IMR-90 (cell line): ENCODE measurements at regions not wholly inside any gene's neighbourhood (a gene's known extent, or its start where the extent isn't known, plus 50 kb on each side); places are given as distances from the start of the nearest gene placed in this dataset.

Experiments
- ATAC-seq: fragments of 200-7000 bp; cut with Tn5 transposase; 2 replicates; pipeline ENCODE4 v1.9.1; 2020; ENCODE audit warnings: low read depth, mild to moderate bottlenecking, moderate library complexity
- BruUV-seq: library from RNA; stranded (reverse); fragments of 400-500 nt; replicated peaks from 2 replicates; lab custom pipeline; 2021; lab: Mats Ljungman, UMichigan
- CTCF ChIA-PET: fragments of 300-600 bp; formaldehyde crosslinking; extraction: SDS; loops from one replicate; lab custom pipeline; 2021; ENCODE audit warnings: antibody characterized with exemption; lab: Yijun Ruan, JAX
- POLR2A ChIA-PET: fragments of 300-600 bp; sonication (Branson Sonifier 250); formaldehyde crosslinking; loops from one replicate; lab custom pipeline; 2022; ENCODE audit warnings: antibody characterized with exemption; ENCODE audit not compliant: unreplicated experiment; lab: Charles Lee
- DNase-seq: peaks from one replicate; pipeline ENCODE4 v3.0.0; 2013
- H2AFZ ChIP-seq: replicated peaks from 2 replicates; pipeline ENCODE3; 2013; ENCODE audit warnings: low read length, mild to moderate bottlenecking; ENCODE audit not compliant: poor library complexity
- H2AK5ac ChIP-seq: 2 replicates; pipeline ENCODE4 v1.6.1; 2013; ENCODE audit warnings: low read depth, low read length, inconsistent platforms
- H2AK9ac ChIP-seq: replicated peaks from 2 replicates; pipeline ENCODE3; 2013; ENCODE audit warnings: mild to moderate bottlenecking, low read depth, low read length, moderate library complexity; ENCODE audit not compliant: poor library complexity
- H2BK120ac ChIP-seq: 2 replicates; pipeline ENCODE4 v1.6.1; 2013; ENCODE audit warnings: low read depth, low read length, inconsistent platforms
- H2BK15ac ChIP-seq: 3 replicates; pipeline ENCODE4 v1.6.1; 2013; ENCODE audit warnings: low read depth, low read length, inconsistent platforms
- H2BK20ac ChIP-seq: 2 replicates; pipeline ENCODE4 v1.6.1; 2013; ENCODE audit warnings: low read depth, mild to moderate bottlenecking, inconsistent platforms, low read length, moderate library complexity
- H2BK5ac ChIP-seq: 2 replicates; pipeline ENCODE4 v1.6.1; 2013; ENCODE audit warnings: mild to moderate bottlenecking, low read depth, low read length, inconsistent platforms; ENCODE audit not compliant: poor library complexity, severe bottlenecking
- H3K14ac ChIP-seq: replicated peaks from 2 replicates; pipeline ENCODE4 v1.6.1; 2013; ENCODE audit warnings: low read depth, low read length, inconsistent platforms
- H3K18ac ChIP-seq: 2 replicates; pipeline ENCODE4 v1.6.1; 2013; ENCODE audit warnings: low read depth, low read length, control low read depth
- H3K23ac ChIP-seq: 2 replicates; pipeline ENCODE4 v1.6.1; 2013; ENCODE audit warnings: low read depth, low read length, inconsistent platforms
- H3K27ac ChIP-seq: 2 replicates; pipeline ENCODE4 v1.5.1; 2013; ENCODE audit warnings: mild to moderate bottlenecking, control low read depth, low read length; ENCODE audit not compliant: insufficient read depth
- H3K27me3 ChIP-seq: 2 replicates; pipeline ENCODE4 v1.6.1; 2013; ENCODE audit warnings: low read length; ENCODE audit not compliant: control insufficient read depth, insufficient read depth
- H3K36me3 ChIP-seq: 2 replicates; pipeline ENCODE4 v1.6.1; 2013; ENCODE audit warnings: low read length, mixed read lengths; ENCODE audit not compliant: control insufficient read depth, insufficient read depth
- H3K4ac ChIP-seq: 2 replicates; pipeline ENCODE4 v1.6.1; 2013; ENCODE audit warnings: low read depth, low read length, inconsistent platforms
- H3K4me1 ChIP-seq: 2 replicates; pipeline ENCODE4 v1.6.1; 2013; ENCODE audit warnings: low read length, mixed read lengths; ENCODE audit not compliant: control insufficient read depth, insufficient read depth
- H3K4me2 ChIP-seq: 2 replicates; pipeline ENCODE4 v1.6.1; 2013; ENCODE audit warnings: low read depth, mild to moderate bottlenecking, control low read depth, low read length, moderate library complexity
- H3K4me3 ChIP-seq: 2 replicates; pipeline ENCODE4 v1.5.1; 2013; ENCODE audit warnings: low read depth, mild to moderate bottlenecking, control low read depth, low read length, moderate library complexity; ENCODE audit not compliant: insufficient read depth
- H3K56ac ChIP-seq: 2 replicates; pipeline ENCODE4 v1.6.1; 2013; ENCODE audit warnings: low read length, inconsistent platforms; ENCODE audit not compliant: insufficient read depth; ENCODE audit errors: extremely low read depth
- H3K79me1 ChIP-seq, 2 experiments: 2 replicates each; pipeline ENCODE4 v1.6.1; 2013; ENCODE audit warnings: low read length in 2 of 2, inconsistent platforms in 1 of 2, low read depth in 1 of 2
- H3K9ac ChIP-seq: 2 replicates; pipeline ENCODE4 v1.6.1; 2013; ENCODE audit warnings: low read depth, low read length, control low read depth
- H3K9me1 ChIP-seq: 2 replicates; pipeline ENCODE4 v1.6.1; 2013; ENCODE audit warnings: low read length, inconsistent platforms; ENCODE audit not compliant: insufficient read depth
- H3K9me3 ChIP-seq: 2 replicates; pipeline ENCODE4 v1.6.1; 2013; ENCODE audit warnings: low read length; ENCODE audit not compliant: control insufficient read depth, insufficient read depth
- H4K20me1 ChIP-seq: 2 replicates; pipeline ENCODE4 v1.6.1; 2013; ENCODE audit warnings: low read length, inconsistent platforms; ENCODE audit not compliant: insufficient read depth
- H4K5ac ChIP-seq: 2 replicates; pipeline ENCODE4 v1.6.1; 2013; ENCODE audit warnings: mild to moderate bottlenecking, low read depth, low read length, control low read depth
- H4K8ac ChIP-seq, 2 experiments: 2 replicates each; pipeline ENCODE4 v1.6.1; 2013; ENCODE audit warnings: low read depth in 2 of 2, low read length in 2 of 2, control low read depth in 1 of 2, inconsistent platforms in 1 of 2
- H4K91ac ChIP-seq: 2 replicates; pipeline ENCODE4 v1.6.1; 2013; ENCODE audit warnings: low read depth, low read length, inconsistent platforms; ENCODE audit not compliant: insufficient read depth
- BHLHE40 ChIP-seq: fragments of 150-350 bp; IDR thresholded peaks from 2 replicates; pipeline ENCODE4 v1.6.1; 2016; ENCODE audit warnings: mild to moderate bottlenecking, low read depth, low read length
- CEBPB ChIP-seq: IDR thresholded peaks from 2 replicates; pipeline ENCODE4 v1.6.1; 2012; ENCODE audit warnings: low read depth, low read length, improper control_type of control experiment
- CHD1 ChIP-seq: IDR thresholded peaks from 2 replicates; pipeline ENCODE4 v1.6.1; 2012; ENCODE audit warnings: low read depth, low read length, improper control_type of control experiment
- CTCF ChIP-seq: conservative IDR thresholded peaks from 2 replicates; pipeline ENCODE4 v1.5.1; 2012; ENCODE audit warnings: mild to moderate bottlenecking, low read depth, low read length, improper control_type of control experiment
- ELK1 ChIP-seq: fragments of 150-350 bp; IDR thresholded peaks from 2 replicates; pipeline ENCODE4 v1.6.1; 2016; ENCODE audit warnings: low read depth, mild to moderate bottlenecking, low read length, moderate library complexity, borderline replicate concordance
- FOS ChIP-seq: fragments of 150-350 bp; IDR thresholded peaks from 2 replicates; pipeline ENCODE4 v1.6.1; 2016; ENCODE audit warnings: low read depth, low read length
- MAFK ChIP-seq: IDR thresholded peaks from 2 replicates; pipeline ENCODE4 v1.6.1; 2012; ENCODE audit warnings: low read depth, low read length, improper control_type of control experiment
- MAZ ChIP-seq: IDR thresholded peaks from 2 replicates; pipeline ENCODE4 v1.6.1; 2012; ENCODE audit warnings: low read depth, mild to moderate bottlenecking, low read length, improper control_type of control experiment, moderate library complexity, borderline replicate concordance
- MXI1 ChIP-seq: IDR thresholded peaks from 2 replicates; pipeline ENCODE4 v1.6.1; 2012; ENCODE audit warnings: low read depth, mild to moderate bottlenecking, low read length, moderate library complexity, borderline replicate concordance
- NFE2L2 ChIP-seq: fragments of 150-350 bp; IDR thresholded peaks from 2 replicates; pipeline ENCODE4 v1.6.1; 2016; ENCODE audit warnings: low read depth, mild to moderate bottlenecking, low read length
- POLR2A ChIP-seq: IDR thresholded peaks from 2 replicates; pipeline ENCODE4 v1.6.1; 2012; ENCODE audit warnings: mild to moderate bottlenecking, low read depth, low read length
- RAD21 ChIP-seq: IDR thresholded peaks from 2 replicates; pipeline ENCODE4 v1.6.1; 2012; ENCODE audit warnings: low read length, improper control_type of control experiment
- RCOR1 ChIP-seq: IDR thresholded peaks from 2 replicates; pipeline ENCODE4 v1.6.1; 2012; ENCODE audit warnings: mild to moderate bottlenecking, low read length, improper control_type of control experiment; ENCODE audit not compliant: insufficient replicate concordance
- RFX5 ChIP-seq: IDR thresholded peaks from 2 replicates; pipeline ENCODE4 v1.8.0; 2012; ENCODE audit warnings: low read depth, mild to moderate bottlenecking, low read length, moderate library complexity
- SMC3 ChIP-seq: fragments of 150-350 bp; IDR thresholded peaks from 2 replicates; pipeline ENCODE4 v1.6.1; 2016; ENCODE audit warnings: low read depth, mild to moderate bottlenecking, antibody characterized with exemption, low read length, moderate library complexity
- USF2 ChIP-seq: fragments of 150-350 bp; IDR thresholded peaks from 2 replicates; pipeline ENCODE4 v1.6.1; 2017; ENCODE audit warnings: mild to moderate bottlenecking, antibody characterized with exemption, low read length, low read depth
- WGBS, 2 experiments: methylation state at CpG; one replicate each; pipeline versions ENCODE4 v1.1.5 to v1.1.7; 2013; ENCODE audit warnings: missing lambda C conversion rate in 2 of 2; ENCODE audit not compliant: insufficient read length in 1 of 2; ENCODE audit errors: extremely low coverage in 2 of 2; 5-methylcytosine and 5-hydroxymethylcytosine counted together
- dilution Hi-C: fragments of 300-500 bp; cut with HindIII; formaldehyde crosslinking; loops from one replicate; pipeline ENCODE4 v1.14.3; 2018; ENCODE audit warnings: low sequenced_read_pairs; ENCODE audit not compliant: unreplicated experiment
- in situ Hi-C: fragments of 300-500 bp; cut with MboI; formaldehyde crosslinking; loops from 3 replicates; pipeline ENCODE4 v1.14.3; 2019; ENCODE audit warnings: low sequenced_read_pairs, inconsistent platforms, mixed read lengths
- intact Hi-C: fragments of 100-400 bp; cut with micrococcal nuclease; formaldehyde crosslinking; loops from 2 replicates; pipeline ENCODE4 v1.10.0; 2022

- H2BK5ac ChIP-seq: no peak overlapping the region
- no peak overlapping the region for H3K56ac ChIP-seq
- H4K5ac ChIP-seq: no peak overlapping the region
- no TSS peak for BruUV-seq
- H3K4ac ChIP-seq: no peak overlapping the region
- intact Hi-C loops: no loop called here
- ChIA-PET POLR2A (no interaction called here), CTCF (no interaction called here)
- H4K8ac ChIP-seq: no peak overlapping the region
- no CpG with 5 or more reads among the region's 3 CpGs for WGBS, 2 experiments
- H3K9me3 ChIP-seq: peaks cover 2% of the 10 kb centered on the region; the same call in 1 of the 2 replicates
- no peak for TF ChIP-seq NFE2L2
- TF ChIP-seq FOS: no peak
- no peak for TF ChIP-seq MAZ
- no peak for TF ChIP-seq MAFK
- TF ChIP-seq POLR2A: no peak
- no peak for TF ChIP-seq CEBPB
- no peak for TF ChIP-seq RCOR1
- TF ChIP-seq RAD21: no peak
- no peak for TF ChIP-seq CTCF
- TF ChIP-seq ELK1: no peak
- TF ChIP-seq CHD1: no peak
- no peak for TF ChIP-seq RFX5
- TF ChIP-seq SMC3: no peak
- TF ChIP-seq BHLHE40: no peak
- TF ChIP-seq MXI1: no peak
- no peak for TF ChIP-seq USF2
- H3K14ac ChIP-seq: no peak overlapping the region
- no peaks in the 10 kb centered on the region for H3K4me1 ChIP-seq
- DNase-seq (no peak), ATAC-seq (no peak)
- no peak overlapping the region for H3K4me3 ChIP-seq
- no peak overlapping the region for H2BK20ac ChIP-seq
- no peak overlapping the region for H3K27ac ChIP-seq
- H3K9ac ChIP-seq: no peak overlapping the region
- H2AFZ ChIP-seq: no peak overlapping the region
- no peaks in the 10 kb centered on the region for H3K27me3 ChIP-seq
- dilution Hi-C loops: no loop called here
- no peaks in the 10 kb centered on the region for H3K36me3 ChIP-seq
- H2AK9ac ChIP-seq: no peak overlapping the region
- H2BK120ac ChIP-seq: no peak overlapping the region
- no peak overlapping the region for H4K91ac ChIP-seq
- H3K23ac ChIP-seq: no peak overlapping the region
- H4K20me1 ChIP-seq: no peaks in the 10 kb centered on the region
- H3K9me1 ChIP-seq: no peaks in the 10 kb centered on the region
- in situ Hi-C loops: no loop called here
- H3K79me1 ChIP-seq: no peaks in the 10 kb centered on the region
- H2BK15ac ChIP-seq: no peak overlapping the region
- H2AK5ac ChIP-seq: no peak overlapping the region
- no peak overlapping the region for H3K18ac ChIP-seq
- no peak overlapping the region for H3K4me2 ChIP-seq
Observed at GRCh38 chr18:42588786-42589185, 526.7 kb downstream of the RIT2 start.
